Panc1 (cell line): ENCODE measurements at regions not wholly inside any gene's neighbourhood (a gene's known extent, or its start where the extent isn't known, plus 50 kb on each side); places are given as distances from the start of the nearest gene placed in this dataset.

Source experiments
- ATAC-seq: fragments of 200-7000 bp; cut with Tn5 transposase; 2 replicates; pipeline ENCODE4 v1.9.1; 2020; ENCODE audit warnings: mild to moderate bottlenecking, moderate library complexity
- BruUV-seq: library from RNA; stranded (reverse); fragments of 400-500 nt; replicated peaks from 2 replicates; lab custom pipeline; 2021; lab: Mats Ljungman, UMichigan
- CTCF ChIA-PET: fragments of 300-600 bp; sonication (Branson Sonifier 250); formaldehyde crosslinking; loops from one replicate; lab custom pipeline; 2022; ENCODE audit warnings: antibody characterized with exemption; lab: Charles Lee
- POLR2A ChIA-PET: fragments of 300-600 bp; sonication (Branson Sonifier 250); formaldehyde crosslinking; loops from one replicate; lab custom pipeline; 2022; ENCODE audit warnings: antibody characterized with exemption; lab: Charles Lee
- DNase-seq: peaks from one replicate; pipeline ENCODE4 v3.0.0-alpha.2; 2010; ENCODE audit warnings: low read depth, low spot score
- H3K27ac ChIP-seq: 2 replicates; pipeline ENCODE4 v1.5.1; 2011; ENCODE audit warnings: mild to moderate bottlenecking, low read length, inconsistent platforms
- H3K27me3 ChIP-seq: fragments of 200-500 bp; sonication (Bioruptor generic); 2 replicates; pipeline ENCODE4 v1.6.0; 2014; ENCODE audit warnings: low read length, inconsistent platforms; ENCODE audit not compliant: control insufficient read depth, insufficient read depth
- H3K36me3 ChIP-seq: fragments of 200-500 bp; sonication (Bioruptor generic); 2 replicates; pipeline ENCODE4 v1.5.1; 2014; ENCODE audit warnings: inconsistent platforms, mild to moderate bottlenecking, low read length, moderate library complexity; ENCODE audit not compliant: control insufficient read depth, insufficient read depth
- H3K4me1 ChIP-seq: 2 replicates; pipeline ENCODE4 v1.5.1; 2011; ENCODE audit warnings: inconsistent platforms, mild to moderate bottlenecking, low read length, moderate library complexity; ENCODE audit not compliant: control insufficient read depth, insufficient read depth
- H3K4me3 ChIP-seq, 2 experiments: 2 replicates each; pipeline ENCODE4 v1.5.1; 2011 to 2012; ENCODE audit warnings: low read depth in 2 of 2, low read length in 2 of 2, mild to moderate bottlenecking in 2 of 2, inconsistent platforms in 1 of 2, moderate library complexity in 1 of 2
- H3K9me3 ChIP-seq: fragments of 200-500 bp; sonication (Bioruptor generic); 2 replicates; pipeline ENCODE4 v1.5.1; 2014; ENCODE audit warnings: low read depth, mild to moderate bottlenecking, inconsistent platforms, low read length, moderate library complexity; ENCODE audit not compliant: control insufficient read depth, insufficient read depth
- CTCF ChIP-seq: fragments of 450-650 bp; IDR thresholded peaks from 2 replicates; pipeline ENCODE4 v1.5.1; 2017; ENCODE audit warnings: mild to moderate bottlenecking
- POLR2AphosphoS5 ChIP-seq: IDR thresholded peaks from 2 replicates; pipeline ENCODE4 v1.6.1; 2012; ENCODE audit warnings: mild to moderate bottlenecking, low read depth, low read length, moderate library complexity
- REST ChIP-seq, 2 experiments: IDR thresholded peaks; 2 replicates each; pipeline ENCODE4 v1.6.1; 2011 to 2012; ENCODE audit warnings: low read depth in 2 of 2, control low read depth in 1 of 2, low read length in 1 of 2, mild to moderate bottlenecking in 1 of 2, moderate library complexity in 1 of 2; ENCODE audit not compliant: insufficient read depth in 1 of 2
- SIN3A ChIP-seq: IDR thresholded peaks from 2 replicates; pipeline ENCODE4 v1.6.1; 2012; ENCODE audit warnings: low read depth, mild to moderate bottlenecking, low read length, moderate library complexity, borderline replicate concordance; ENCODE audit not compliant: insufficient read depth
- TCF7L2 ChIP-seq: IDR thresholded peaks from 2 replicates; pipeline ENCODE4 v1.6.1; 2011; ENCODE audit warnings: mild to moderate bottlenecking, low read depth, low read length, inconsistent platforms
- in situ Hi-C: cut with HindIII; loops from 2 replicates; pipeline ENCODE4 v1.10.0; 2016; ENCODE audit warnings: low sequenced_read_pairs, low pct_unique_long_range_greater_than_20kb
- intact Hi-C: fragments of 100-400 bp; cut with micrococcal nuclease; formaldehyde crosslinking; loops from one replicate; pipeline ENCODE4 v1.10.0; 2022; ENCODE audit not compliant: unreplicated experiment

- BruUV-seq: no TSS peak
- no peak overlapping the region for H3K4me3 ChIP-seq
- no peaks in the 10 kb centered on the region for H3K36me3 ChIP-seq
- in situ Hi-C loops: no loop called here
- no peaks in the 10 kb centered on the region for H3K4me1 ChIP-seq
- H3K27ac ChIP-seq: no peak overlapping the region
- ChIA-PET POLR2A (no interaction called here), CTCF (no interaction called here)
- intact Hi-C loops: no loop called here
- H3K9me3 ChIP-seq: peaks cover 13% of the 10 kb centered on the region; the same call in 1 of the 2 replicates
- DNase-seq (no peak), ATAC-seq (no peak)
- H3K27me3 ChIP-seq: no peaks in the 10 kb centered on the region; the same call in none of the 2 replicates
- TF ChIP-seq TCF7L2 (no peak), REST (IDR thresholded peaks at IDR 0.05; ENCODE audit: insufficient read depth in 1 of 2, low read depth in 2 of 2, low read length in 1 of 2) (no peak), POLR2AphosphoS5 (no peak), SIN3A (no peak), CTCF (no peak)
Observed at GRCh38 chr1:47674189-47674588, 236.3 kb downstream of the FOXD2 start.

- H3K27me3 ChIP-seq: no peaks in the 10 kb centered on the region; the same call in none of the 2 replicates
- CTCF ChIA-PET: no interaction called here
- BruUV-seq: no TSS peak
- peaks cover 13% of the 10 kb centered on the region; the same call in 1 of the 2 replicates for H3K9me3 ChIP-seq
- in situ Hi-C loops (no loop called here), intact Hi-C loops (no loop called here)
- TF ChIP-seq SIN3A: no peak
- no peak for TF ChIP-seq CTCF
- no peak for TF ChIP-seq TCF7L2
- TF ChIP-seq REST (IDR thresholded peaks at IDR 0.05; ENCODE audit: insufficient read depth in 1 of 2, low read depth in 2 of 2, low read length in 1 of 2): no peak
- no peak for TF ChIP-seq POLR2AphosphoS5
- no peak overlapping the region for H3K27ac ChIP-seq
- no peak for DNase-seq
- H3K4me1 ChIP-seq: no peaks in the 10 kb centered on the region
- POLR2A ChIA-PET: no interaction called here
- H3K4me3 ChIP-seq: no peak overlapping the region
- H3K36me3 ChIP-seq: no peaks in the 10 kb centered on the region
- 0 out of 2 replicates have a peak, but pooled peaks have one; percentile 21 for ATAC-seq
Observed at GRCh38 chr1:47675047-47675675, 237.3 kb downstream of the FOXD2 start.
